WTC11 (cell line): ENCODE measurements at regions not wholly inside any gene's neighbourhood (a gene's known extent, or its start where the extent isn't known, plus 50 kb on each side); places are given as distances from the start of the nearest gene placed in this dataset.

Experiments used
- ATAC-seq: fragments of 200-7000 bp; cut with Tn5 transposase; 2 replicates; pipeline ENCODE4 v1.10.0; 2021; ENCODE audit warnings: mild to moderate bottlenecking, moderate library complexity
- CTCF ChIA-PET: fragments of 300-600 bp; sonication (Branson Sonifier 250); formaldehyde crosslinking; loops from one replicate; lab custom pipeline; 2021; ENCODE audit warnings: antibody characterized with exemption; lab: Charles Lee
- POLR2A ChIA-PET: fragments of 350-600 bp; sonication (Branson Sonifier 250); formaldehyde crosslinking; loops from one replicate; lab custom pipeline; 2021; ENCODE audit warnings: antibody characterized with exemption; lab: Charles Lee
- DNase-seq: peaks from one replicate; pipeline ENCODE4 v3.0.0; 2021; ENCODE audit warnings: low spot score
- H3K27ac Mint-ChIP-seq: 2 replicates; pipeline ENCODE4 v1.8.0; 2021; ENCODE audit warnings: mixed read lengths
- H3K27me3 Mint-ChIP-seq: 2 replicates; pipeline ENCODE4 v1.8.0; 2021; ENCODE audit warnings: low read depth, mild to moderate bottlenecking, moderate library complexity, mixed read lengths
- H3K36me3 Mint-ChIP-seq: 2 replicates; pipeline ENCODE4 v1.8.0; 2021; ENCODE audit warnings: mixed read lengths
- H3K4me1 Mint-ChIP-seq: 2 replicates; pipeline ENCODE4 v1.8.0; 2022; ENCODE audit warnings: mixed read lengths
- H3K4me3 Mint-ChIP-seq: 2 replicates; pipeline ENCODE4 v1.8.0; 2021; ENCODE audit warnings: mild to moderate bottlenecking, moderate library complexity, mixed read lengths
- H3K9me3 Mint-ChIP-seq: 2 replicates; pipeline ENCODE4 v1.8.0; 2021; ENCODE audit warnings: mixed read lengths
- CBFB ChIP-seq: sonication (generic); formaldehyde crosslinking; IDR thresholded peaks from 2 replicates; pipeline ENCODE4 v1.8.1; 2022; ENCODE audit warnings: mild to moderate bottlenecking, low read depth, missing genetic modification reagents
- EMX1 ChIP-seq: fragments of 250-450 bp; sonication (Bioruptor Pico); IDR thresholded peaks from 2 replicates; pipeline ENCODE4 v1.8.0; 2021; ENCODE audit warnings: mild to moderate bottlenecking
- ESRRA ChIP-seq: sonication (generic); formaldehyde crosslinking; IDR thresholded peaks from 2 replicates; pipeline ENCODE4 v1.8.1; 2022; ENCODE audit warnings: mild to moderate bottlenecking, missing genetic modification reagents, borderline replicate concordance
- ETV6 ChIP-seq: sonication (generic); formaldehyde crosslinking; IDR thresholded peaks from 2 replicates; pipeline ENCODE4 v1.8.1; 2022; ENCODE audit warnings: mild to moderate bottlenecking, missing genetic modification reagents
- IRF2 ChIP-seq: sonication (generic); formaldehyde crosslinking; IDR thresholded peaks from 2 replicates; pipeline ENCODE4 v1.8.0; 2022; ENCODE audit warnings: low read depth, missing genetic modification reagents, borderline replicate concordance
- NFATC4 ChIP-seq: fragments of 250-450 bp; sonication (Bioruptor Pico); IDR thresholded peaks from 2 replicates; pipeline ENCODE4 v1.9.0; 2021; ENCODE audit warnings: mild to moderate bottlenecking
- NR1H2 ChIP-seq: sonication (generic); formaldehyde crosslinking; IDR thresholded peaks from 2 replicates; pipeline ENCODE4 v1.9.0; 2021; ENCODE audit warnings: mild to moderate bottlenecking, moderate library complexity, missing genetic modification reagents
- RELA ChIP-seq: sonication (generic); formaldehyde crosslinking; IDR thresholded peaks from 2 replicates; pipeline ENCODE4 v1.8.1; 2022; ENCODE audit warnings: missing genetic modification reagents, mild to moderate bottlenecking, borderline replicate concordance
- RORB ChIP-seq: fragments of 250-450 bp; sonication (Bioruptor Pico); IDR thresholded peaks from 2 replicates; pipeline ENCODE4 v1.9.0; 2021; ENCODE audit warnings: mild to moderate bottlenecking
- SMAD4 ChIP-seq: sonication (generic); formaldehyde crosslinking; IDR thresholded peaks from 2 replicates; pipeline ENCODE4 v1.8.0; 2022; ENCODE audit warnings: mild to moderate bottlenecking, missing genetic modification reagents
- SP1 ChIP-seq: sonication (generic); formaldehyde crosslinking; conservative IDR thresholded peaks from 2 replicates; pipeline ENCODE4 v1.8.1; 2022; ENCODE audit warnings: missing genetic modification reagents
- TCF7 ChIP-seq: sonication (generic); formaldehyde crosslinking; IDR thresholded peaks from 2 replicates; pipeline ENCODE4 v1.8.0; 2022; ENCODE audit warnings: mild to moderate bottlenecking, low read depth, missing genetic modification reagents, moderate library complexity
- TP53 ChIP-seq: sonication (generic); formaldehyde crosslinking; IDR thresholded peaks from 2 replicates; pipeline ENCODE4 v1.8.1; 2023; ENCODE audit warnings: mild to moderate bottlenecking, missing genetic modification reagents
- ZBTB21 ChIP-seq: sonication (generic); formaldehyde crosslinking; IDR thresholded peaks from 2 replicates; pipeline ENCODE4 v1.8.1; 2023; ENCODE audit warnings: mild to moderate bottlenecking, missing genetic modification reagents, borderline replicate concordance
- ZNF138 ChIP-seq: sonication (generic); formaldehyde crosslinking; conservative IDR thresholded peaks from 2 replicates; pipeline ENCODE4 v1.8.1; 2022; ENCODE audit warnings: mild to moderate bottlenecking, moderate library complexity, missing genetic modification reagents
- ZNF219 ChIP-seq: sonication (generic); formaldehyde crosslinking; IDR thresholded peaks from 2 replicates; pipeline ENCODE4 v1.8.0; 2023; ENCODE audit warnings: missing genetic modification reagents, mild to moderate bottlenecking, borderline replicate concordance
- ZNF232 ChIP-seq: sonication (generic); formaldehyde crosslinking; IDR thresholded peaks from 2 replicates; pipeline ENCODE4 v1.8.0; 2022; ENCODE audit warnings: mild to moderate bottlenecking, missing genetic modification reagents
- ZNF317 ChIP-seq: sonication (generic); formaldehyde crosslinking; IDR thresholded peaks from 2 replicates; pipeline ENCODE4 v1.8.1; 2023; ENCODE audit warnings: low read depth, mild to moderate bottlenecking, moderate library complexity, missing genetic modification reagents, borderline replicate concordance
- ZNF423 ChIP-seq: fragments of 250-450 bp; sonication (Bioruptor Pico); IDR thresholded peaks from 2 replicates; pipeline ENCODE4 v2.1.2; 2022; ENCODE audit warnings: mild to moderate bottlenecking, moderate library complexity
- ZNF671 ChIP-seq: fragments of 250-450 bp; sonication (Bioruptor Pico); IDR thresholded peaks from 2 replicates; pipeline ENCODE4 v1.8.0; 2021; ENCODE audit warnings: mild to moderate bottlenecking
- TF ChIP-seq, protein P1 (sequence below): fragments of 250-450 bp; sonication (Bioruptor Pico); IDR thresholded peaks from 2 replicates; pipeline ENCODE4 v1.9.0; 2021; ENCODE audit warnings: mild to moderate bottlenecking
- TF ChIP-seq, protein P2 (sequence below): sonication (generic); formaldehyde crosslinking; IDR thresholded peaks from 2 replicates; pipeline ENCODE4 v1.8.1; 2022; ENCODE audit warnings: low read depth, mild to moderate bottlenecking, moderate library complexity, missing genetic modification reagents, borderline replicate concordance
- TF ChIP-seq, protein P3 (sequence below): sonication (generic); formaldehyde crosslinking; IDR thresholded peaks from 2 replicates; pipeline ENCODE4 v1.8.1; 2023; ENCODE audit warnings: mild to moderate bottlenecking, missing genetic modification reagents, borderline replicate concordance

DNA sequence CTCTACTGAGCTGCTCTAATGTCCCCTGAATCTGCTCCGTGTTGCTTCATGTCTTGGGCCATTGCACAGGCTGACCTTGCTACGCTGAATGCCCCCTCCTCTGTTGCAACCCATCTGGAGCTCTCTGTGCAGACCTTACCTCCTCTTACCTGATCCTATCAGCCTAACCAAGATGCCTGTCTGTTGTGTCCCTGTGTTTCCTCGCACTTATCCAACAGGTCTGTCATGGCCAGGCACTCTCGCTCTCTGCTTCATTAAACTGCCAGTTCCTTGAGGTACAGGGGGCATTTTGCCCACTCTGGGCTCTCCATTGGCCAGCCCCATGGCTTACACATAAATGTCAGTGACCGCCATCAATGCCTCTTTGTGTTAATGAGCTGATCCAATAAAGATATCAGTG, 277.7 kb upstream of the TSHZ3 start:
- ChIA-PET POLR2A (no interaction called here), CTCF (no interaction called here)
- Mint-ChIP-seq H3K27me3 (no peaks in the 10 kb centered on the region), H3K27ac (no peak overlapping the region), H3K4me1 (peaks cover 17% of the 10 kb centered on the region), H3K4me3 (no peak overlapping the region), H3K36me3 (no peaks in the 10 kb centered on the region), H3K9me3 (peaks cover under 1% of the 10 kb centered on the region; the same call in 1 of the 2 replicates)
- no peak for DNase-seq
- TF ChIP-seq ZNF232 (CRISPR knock-in tag) (no peak), ETV6 (CRISPR knock-in tag) (no peak), NR1H2 (CRISPR knock-in tag) (no peak), ZBTB21 (CRISPR knock-in tag) (no peak), RORB (CRISPR knock-in tag) (no peak), CBFB (CRISPR knock-in tag) (no peak), ZNF219 (CRISPR knock-in tag) (no peak), SP1 (CRISPR knock-in tag) (no peak), EMX1 (no peak), TCF7 (CRISPR knock-in tag) (no peak), TP53 (CRISPR knock-in tag) (no peak), ZNF423 (CRISPR knock-in tag) (no peak)
- TF ChIP-seq, protein P1, sequence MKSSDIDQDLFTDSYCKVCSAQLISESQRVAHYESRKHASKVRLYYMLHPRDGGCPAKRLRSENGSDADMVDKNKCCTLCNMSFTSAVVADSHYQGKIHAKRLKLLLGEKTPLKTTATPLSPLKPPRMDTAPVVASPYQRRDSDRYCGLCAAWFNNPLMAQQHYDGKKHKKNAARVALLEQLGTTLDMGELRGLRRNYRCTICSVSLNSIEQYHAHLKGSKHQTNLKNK, result no peak
- TF ChIP-seq, protein P2, sequence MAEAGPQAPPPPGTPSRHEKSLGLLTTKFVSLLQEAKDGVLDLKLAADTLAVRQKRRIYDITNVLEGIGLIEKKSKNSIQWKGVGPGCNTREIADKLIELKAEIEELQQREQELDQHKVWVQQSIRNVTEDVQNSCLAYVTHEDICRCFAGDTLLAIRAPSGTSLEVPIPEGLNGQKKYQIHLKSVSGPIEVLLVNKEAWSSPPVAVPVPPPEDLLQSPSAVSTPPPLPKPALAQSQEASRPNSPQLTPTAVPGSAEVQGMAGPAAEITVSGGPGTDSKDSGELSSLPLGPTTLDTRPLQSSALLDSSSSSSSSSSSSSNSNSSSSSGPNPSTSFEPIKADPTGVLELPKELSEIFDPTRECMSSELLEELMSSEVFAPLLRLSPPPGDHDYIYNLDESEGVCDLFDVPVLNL (CRISPR knock-in tag), result no peak
- TF ChIP-seq, protein P3, sequence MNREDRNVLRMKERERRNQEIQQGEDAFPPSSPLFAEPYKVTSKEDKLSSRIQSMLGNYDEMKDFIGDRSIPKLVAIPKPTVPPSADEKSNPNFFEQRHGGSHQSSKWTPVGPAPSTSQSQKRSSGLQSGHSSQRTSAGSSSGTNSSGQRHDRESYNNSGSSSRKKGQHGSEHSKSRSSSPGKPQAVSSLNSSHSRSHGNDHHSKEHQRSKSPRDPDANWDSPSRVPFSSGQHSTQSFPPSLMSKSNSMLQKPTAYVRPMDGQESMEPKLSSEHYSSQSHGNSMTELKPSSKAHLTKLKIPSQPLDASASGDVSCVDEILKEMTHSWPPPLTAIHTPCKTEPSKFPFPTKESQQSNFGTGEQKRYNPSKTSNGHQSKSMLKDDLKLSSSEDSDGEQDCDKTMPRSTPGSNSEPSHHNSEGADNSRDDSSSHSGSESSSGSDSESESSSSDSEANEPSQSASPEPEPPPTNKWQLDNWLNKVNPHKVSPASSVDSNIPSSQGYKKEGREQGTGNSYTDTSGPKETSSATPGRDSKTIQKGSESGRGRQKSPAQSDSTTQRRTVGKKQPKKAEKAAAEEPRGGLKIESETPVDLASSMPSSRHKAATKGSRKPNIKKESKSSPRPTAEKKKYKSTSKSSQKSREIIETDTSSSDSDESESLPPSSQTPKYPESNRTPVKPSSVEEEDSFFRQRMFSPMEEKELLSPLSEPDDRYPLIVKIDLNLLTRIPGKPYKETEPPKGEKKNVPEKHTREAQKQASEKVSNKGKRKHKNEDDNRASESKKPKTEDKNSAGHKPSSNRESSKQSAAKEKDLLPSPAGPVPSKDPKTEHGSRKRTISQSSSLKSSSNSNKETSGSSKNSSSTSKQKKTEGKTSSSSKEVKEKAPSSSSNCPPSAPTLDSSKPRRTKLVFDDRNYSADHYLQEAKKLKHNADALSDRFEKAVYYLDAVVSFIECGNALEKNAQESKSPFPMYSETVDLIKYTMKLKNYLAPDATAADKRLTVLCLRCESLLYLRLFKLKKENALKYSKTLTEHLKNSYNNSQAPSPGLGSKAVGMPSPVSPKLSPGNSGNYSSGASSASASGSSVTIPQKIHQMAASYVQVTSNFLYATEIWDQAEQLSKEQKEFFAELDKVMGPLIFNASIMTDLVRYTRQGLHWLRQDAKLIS, result no peak
- ATAC-seq, result no peak

DNA sequence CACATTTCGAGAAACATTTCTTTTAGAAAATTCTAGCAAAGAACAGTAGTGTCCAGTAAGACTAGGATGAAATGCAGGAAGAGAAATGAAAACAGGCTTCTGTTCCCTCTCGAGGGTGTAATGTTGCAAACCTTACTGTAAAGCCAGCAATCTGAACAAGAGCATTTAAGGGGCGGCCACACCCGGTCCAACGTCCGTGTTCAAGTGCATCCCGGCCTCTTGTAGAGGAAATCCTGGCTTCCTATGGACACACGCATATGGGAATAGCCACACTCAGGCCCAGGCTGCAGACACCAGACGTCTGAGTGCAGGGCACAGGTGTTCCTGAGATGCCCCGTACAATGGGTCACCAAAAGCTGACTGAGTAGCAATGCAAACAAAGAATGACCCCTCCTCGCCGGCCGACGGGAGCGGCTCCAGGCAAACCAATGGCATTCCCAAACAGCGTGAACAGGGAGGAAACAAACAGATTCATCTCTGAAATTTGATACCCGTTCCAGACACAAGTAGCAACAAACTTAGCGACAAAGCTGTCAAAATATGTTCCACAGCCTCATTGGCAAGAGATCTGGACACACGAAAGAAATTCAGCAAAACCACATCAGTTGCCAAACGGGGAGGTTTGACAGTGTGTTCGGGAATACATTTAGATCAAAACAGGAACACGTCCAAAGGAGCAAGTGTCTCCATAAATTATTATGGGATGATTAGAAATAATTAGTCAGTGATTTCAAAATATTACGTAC, 278.6 kb upstream of the TSHZ3 start:
- DNase-seq (no peak), ATAC-seq (no peak)
- no peaks in the 10 kb centered on the region for H3K36me3 Mint-ChIP-seq
- no peaks in the 10 kb centered on the region for H3K9me3 Mint-ChIP-seq
- ChIA-PET POLR2A (no interaction called here), CTCF (interaction anchor here (0.7 to 1.1 kb wide), 2 partner anchors 112 to 209 kb away, joined by 3 to 4 read pairs; no protein-coding TSS in a partner anchor)
- no peak overlapping the region for H3K4me3 Mint-ChIP-seq
- no peaks in the 10 kb centered on the region for H3K27me3 Mint-ChIP-seq
- peaks cover 17% of the 10 kb centered on the region for H3K4me1 Mint-ChIP-seq
- TF ChIP-seq ZNF138 (CRISPR knock-in tag) (no peak), ZNF423 (CRISPR knock-in tag) (no peak), ETV6 (CRISPR knock-in tag) (no peak), NFATC4 (CRISPR knock-in tag) (no peak), RORB (CRISPR knock-in tag) (no peak), RELA (no peak), IRF2 (CRISPR knock-in tag) (no peak), ZNF219 (CRISPR knock-in tag) (no peak), ZNF317 (no peak), SMAD4 (CRISPR knock-in tag) (no peak), ESRRA (CRISPR knock-in tag) (no peak), ZNF671 (CRISPR knock-in tag) (no peak)
- no peak overlapping the region for H3K27ac Mint-ChIP-seq
